ENCODE measurements at regions not wholly inside any gene's neighbourhood (a gene's known extent, or its start where the extent isn't known, plus 50 kb on each side); places are given as distances from the start of the nearest gene placed in this dataset.

DNA sequence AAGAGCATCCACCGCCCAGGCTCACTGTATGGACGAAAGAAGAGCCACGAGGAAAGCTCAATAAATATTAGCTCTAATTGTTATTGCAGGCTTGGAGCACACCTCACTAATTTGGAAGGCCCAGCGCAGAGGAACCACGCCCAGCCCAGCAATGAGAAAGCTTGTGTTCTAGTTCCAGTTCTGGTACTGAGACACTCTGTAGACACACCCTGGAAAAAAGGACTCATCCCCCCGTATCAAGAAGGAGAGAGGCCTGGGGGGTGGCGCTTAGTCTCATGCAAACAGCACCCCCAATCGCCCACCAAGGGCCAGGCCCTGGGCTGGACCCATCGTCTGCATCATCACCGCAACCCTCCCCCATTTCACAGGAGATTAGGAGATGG lies 156.9 kb downstream of the BMP7 start:
- TF ChIP-seq, protein P1, sequence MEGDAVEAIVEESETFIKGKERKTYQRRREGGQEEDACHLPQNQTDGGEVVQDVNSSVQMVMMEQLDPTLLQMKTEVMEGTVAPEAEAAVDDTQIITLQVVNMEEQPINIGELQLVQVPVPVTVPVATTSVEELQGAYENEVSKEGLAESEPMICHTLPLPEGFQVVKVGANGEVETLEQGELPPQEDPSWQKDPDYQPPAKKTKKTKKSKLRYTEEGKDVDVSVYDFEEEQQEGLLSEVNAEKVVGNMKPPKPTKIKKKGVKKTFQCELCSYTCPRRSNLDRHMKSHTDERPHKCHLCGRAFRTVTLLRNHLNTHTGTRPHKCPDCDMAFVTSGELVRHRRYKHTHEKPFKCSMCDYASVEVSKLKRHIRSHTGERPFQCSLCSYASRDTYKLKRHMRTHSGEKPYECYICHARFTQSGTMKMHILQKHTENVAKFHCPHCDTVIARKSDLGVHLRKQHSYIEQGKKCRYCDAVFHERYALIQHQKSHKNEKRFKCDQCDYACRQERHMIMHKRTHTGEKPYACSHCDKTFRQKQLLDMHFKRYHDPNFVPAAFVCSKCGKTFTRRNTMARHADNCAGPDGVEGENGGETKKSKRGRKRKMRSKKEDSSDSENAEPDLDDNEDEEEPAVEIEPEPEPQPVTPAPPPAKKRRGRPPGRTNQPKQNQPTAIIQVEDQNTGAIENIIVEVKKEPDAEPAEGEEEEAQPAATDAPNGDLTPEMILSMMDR (IDR thresholded peaks at IDR 0.05) = no peak
- no peak for TF ChIP-seq ZFX (IDR thresholded peaks at IDR 0.05; ENCODE audit: borderline replicate concordance)

Data from 22Rv1 (cell line).